ENCODE measurements at regions not wholly inside any gene's neighbourhood (a gene's known extent, or its start where the extent isn't known, plus 50 kb on each side); places are given as distances from the start of the nearest gene placed in this dataset.
A peak's percentile ranks its signal among the peaks of the same experiment; 100 is the strongest.
"Not testable (repeated sequence)": the region's sequence is repeated elsewhere in the genome, so short reads cannot be mapped to it uniquely, and the experiment has no call there.

DNA sequence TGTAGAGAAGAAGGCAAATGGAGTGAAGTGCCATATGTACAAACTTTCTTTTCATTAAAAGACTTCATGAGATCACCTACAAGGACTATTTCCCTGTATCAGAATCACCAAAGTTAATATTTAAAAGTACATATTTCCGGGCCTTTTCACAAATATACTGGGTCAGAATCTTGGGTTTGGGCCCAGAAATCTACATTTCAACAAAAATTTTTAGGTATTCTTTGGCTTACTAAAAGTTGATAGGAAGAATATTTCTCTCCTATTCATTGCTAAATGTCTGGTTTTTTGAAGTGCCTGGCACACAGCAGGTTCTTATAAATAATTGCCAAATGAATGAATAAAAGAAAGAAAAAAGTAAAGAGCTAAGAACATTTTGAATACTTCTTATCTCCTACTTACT lies 843.8 kb upstream of the ACVR2A start:
- DNase-seq (ENCODE audit: low read depth in 4 of 4, low spot score in 2 of 4), result no peak

DNA sequence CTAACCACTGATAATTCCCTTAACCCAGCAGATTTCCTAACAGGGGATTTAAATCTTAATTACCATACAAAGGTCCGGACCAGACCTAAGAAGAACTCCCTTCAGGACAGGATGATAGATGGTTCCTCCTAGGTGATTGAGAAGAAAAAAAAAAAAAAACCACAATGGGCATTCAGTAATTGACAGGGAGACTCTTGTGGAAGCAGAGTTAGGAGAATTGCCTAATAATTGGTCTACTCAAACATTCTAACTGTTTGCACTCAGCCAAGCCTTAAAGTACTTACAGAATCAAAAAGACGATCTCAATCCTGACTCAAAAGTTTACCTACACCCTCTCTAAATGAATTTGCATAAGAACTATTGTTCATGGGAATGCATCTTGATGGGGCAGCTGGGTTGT lies 844.7 kb upstream of the ACVR2A start:
- not testable (repeated sequence) for DNase-seq (ENCODE audit: low read depth in 4 of 4, low spot score in 2 of 4)

DNA sequence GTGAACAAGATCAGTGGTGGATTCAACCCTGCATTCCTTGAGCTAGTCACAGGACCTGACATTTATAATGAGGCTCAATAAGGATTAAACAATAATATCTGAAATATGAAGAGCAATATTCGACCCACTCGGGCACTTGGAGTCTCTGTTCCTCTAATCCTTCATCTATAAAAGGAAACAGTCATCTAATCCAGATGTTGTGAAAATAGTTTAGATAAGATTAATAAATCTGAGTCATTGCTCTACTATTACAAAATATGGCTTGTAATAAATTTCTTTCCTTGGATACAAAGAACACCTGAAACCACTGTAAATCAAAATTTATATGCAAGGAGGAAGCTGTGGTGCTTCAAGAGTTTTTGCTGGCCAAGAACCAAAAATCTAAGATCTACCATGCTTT lies 846.9 kb upstream of the ACVR2A start:
- no peak for DNase-seq (ENCODE audit: low read depth in 4 of 4, low spot score in 2 of 4)

DNA sequence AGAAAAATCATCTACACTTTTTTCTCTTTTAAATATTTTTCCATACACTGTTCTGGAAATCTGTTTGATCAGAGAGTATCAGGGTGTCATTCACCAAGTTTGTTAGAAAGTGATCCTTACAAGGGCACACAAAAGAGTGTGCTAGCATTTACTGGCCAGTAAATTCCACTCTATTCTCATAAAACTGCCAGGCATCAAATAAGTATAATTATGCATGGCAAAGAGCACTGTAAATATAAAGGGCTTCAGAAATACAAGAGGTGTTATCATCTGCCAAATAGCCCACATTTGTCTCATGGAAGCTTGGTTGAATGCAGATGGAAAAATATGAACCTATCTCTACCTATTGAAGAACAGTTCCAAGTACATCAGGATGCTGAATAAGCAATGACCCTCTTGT lies 847.3 kb upstream of the ACVR2A start:
- DNase-seq (ENCODE audit: low read depth in 4 of 4, low spot score in 2 of 4), result no peak

DNA sequence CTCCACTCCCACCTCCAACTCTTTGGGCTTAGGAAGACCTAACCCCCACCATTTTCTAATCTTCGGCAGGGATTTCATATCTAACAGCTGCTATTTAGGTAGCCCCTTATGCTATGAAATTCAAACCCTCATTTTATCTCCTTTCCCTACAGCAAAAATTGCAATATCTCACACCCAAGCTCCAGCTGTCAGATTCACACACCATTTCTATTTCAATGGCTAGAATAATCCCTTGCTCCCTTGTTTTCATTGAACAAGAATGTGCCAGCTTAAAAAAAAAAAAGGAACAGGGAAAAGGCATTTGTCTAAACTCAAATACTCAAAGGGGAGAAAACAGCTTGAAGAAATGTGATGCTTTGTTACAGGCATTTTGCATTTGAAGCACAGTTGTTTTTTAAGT lies 850.6 kb upstream of the ACVR2A start:
- no peak for DNase-seq (ENCODE audit: low read depth in 4 of 4, low spot score in 2 of 4)

DNA sequence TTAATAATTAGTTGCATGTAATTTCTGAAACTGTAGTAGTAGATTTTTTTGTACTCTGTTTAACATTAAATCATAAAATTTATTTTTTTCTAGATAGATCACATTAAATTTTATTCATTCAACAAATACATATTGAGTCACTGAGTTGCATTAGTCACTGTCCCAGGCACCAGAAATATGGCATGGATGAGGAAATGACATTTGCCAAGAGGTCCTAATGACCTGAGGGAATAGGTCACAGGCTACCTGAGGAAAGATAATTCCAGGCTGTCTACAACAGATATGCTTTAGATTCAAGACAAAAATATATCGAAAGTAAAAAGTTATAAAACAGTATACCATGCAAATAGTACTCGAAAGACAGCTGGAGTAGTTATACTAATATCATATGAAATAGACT lies 852.4 kb upstream of the ACVR2A start:
- DNase-seq (ENCODE audit: low read depth in 4 of 4, low spot score in 2 of 4), result no peak

DNA sequence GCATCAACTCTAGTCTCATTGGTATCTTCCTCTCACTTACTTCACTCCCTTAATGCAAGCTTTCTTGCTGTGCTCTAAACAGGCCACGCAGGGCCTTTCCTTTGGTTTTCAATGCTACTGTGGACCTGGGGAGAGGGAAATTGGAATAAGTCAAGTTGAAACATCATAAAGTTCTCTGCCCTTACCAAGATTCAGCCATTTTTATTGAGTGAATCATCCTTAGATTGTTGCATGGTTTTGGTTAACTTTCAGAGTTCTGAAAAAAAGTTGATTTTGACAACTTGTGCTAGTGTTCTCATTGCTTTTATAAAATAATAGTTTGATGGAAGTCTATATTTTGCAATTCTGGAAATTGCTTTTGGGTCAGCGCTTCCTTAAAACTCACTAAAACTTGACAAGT lies 852.8 kb upstream of the ACVR2A start:
- no peak for DNase-seq (ENCODE audit: low read depth in 4 of 4, low spot score in 2 of 4)

DNA sequence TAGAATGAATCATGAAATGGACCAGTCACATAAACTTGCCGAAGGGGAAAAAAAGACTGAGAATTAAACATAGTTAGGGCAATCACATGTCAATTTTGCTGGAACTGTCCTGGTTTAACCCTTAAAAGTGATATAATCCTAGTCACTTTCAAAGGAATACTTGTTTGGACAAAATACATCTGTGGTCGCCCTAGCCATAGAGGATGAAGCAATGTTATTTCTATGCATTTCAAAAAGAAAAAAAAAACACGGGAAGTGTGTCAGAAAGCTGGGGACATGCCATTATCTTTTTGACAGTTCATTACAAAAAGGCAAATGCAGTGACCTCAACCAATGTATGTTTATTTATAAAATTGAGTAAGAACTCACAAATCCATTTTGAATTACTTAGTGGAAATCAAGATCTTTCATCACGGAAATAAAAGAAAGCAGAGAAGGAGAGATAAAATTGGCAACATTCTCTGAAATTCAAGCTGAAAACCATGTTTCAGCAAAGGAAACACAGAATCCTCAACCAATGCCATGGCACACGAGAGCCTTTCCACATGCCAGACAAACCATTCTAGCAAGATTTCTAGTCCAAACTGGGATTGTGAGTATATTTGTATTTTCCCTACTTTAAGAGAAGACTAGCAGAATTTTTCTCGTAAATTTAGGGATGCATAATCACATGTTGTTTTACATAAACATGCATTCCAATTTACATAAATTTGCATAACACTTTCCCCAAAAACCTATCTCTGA lies 854.3 kb upstream of the ACVR2A start:
- no peak for DNase-seq (ENCODE audit: low read depth in 4 of 4, low spot score in 2 of 4)

DNA sequence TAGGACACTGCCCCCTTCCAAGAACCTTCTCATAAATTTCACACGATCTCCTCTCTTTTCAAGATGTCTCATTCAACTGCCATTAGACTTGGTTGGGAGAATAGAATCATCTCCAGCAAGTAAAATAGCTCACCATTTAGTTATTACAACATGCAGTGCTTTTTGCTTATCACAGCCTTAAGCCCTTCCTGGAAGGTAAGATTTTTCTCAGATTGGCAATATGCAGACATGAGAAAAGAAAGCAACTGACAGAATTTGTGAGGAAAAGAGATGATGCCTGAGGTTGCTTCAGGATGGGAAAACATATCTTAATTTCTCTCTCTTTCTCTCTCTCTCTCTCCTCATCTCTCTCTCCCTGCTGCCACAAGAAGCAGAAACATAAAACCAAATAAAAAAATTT lies 855.1 kb upstream of the ACVR2A start:
- no peak for DNase-seq (ENCODE audit: low read depth in 4 of 4, low spot score in 2 of 4)

DNA sequence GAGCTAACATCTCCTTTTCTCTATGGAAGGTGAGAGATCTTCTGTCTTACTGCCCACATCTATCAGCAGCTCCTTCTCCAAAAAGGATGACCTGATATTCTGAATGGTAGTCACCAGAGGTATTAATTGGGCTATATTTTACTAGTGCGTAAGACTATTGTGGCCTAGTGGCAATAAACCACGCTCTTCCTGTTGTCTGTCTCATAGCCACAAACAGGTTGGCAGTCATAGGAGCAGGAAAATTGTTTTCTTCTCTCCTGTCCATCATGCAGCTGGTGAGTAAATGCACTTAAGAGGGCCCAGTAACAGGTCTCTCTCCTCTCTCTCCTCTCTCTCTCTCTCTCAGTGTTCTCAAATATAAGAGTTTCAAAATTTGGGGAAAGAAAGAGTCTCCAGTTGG lies 856.8 kb upstream of the ACVR2A start:
- DNase-seq (ENCODE audit: low read depth in 4 of 4, low spot score in 2 of 4), result no peak

DNA sequence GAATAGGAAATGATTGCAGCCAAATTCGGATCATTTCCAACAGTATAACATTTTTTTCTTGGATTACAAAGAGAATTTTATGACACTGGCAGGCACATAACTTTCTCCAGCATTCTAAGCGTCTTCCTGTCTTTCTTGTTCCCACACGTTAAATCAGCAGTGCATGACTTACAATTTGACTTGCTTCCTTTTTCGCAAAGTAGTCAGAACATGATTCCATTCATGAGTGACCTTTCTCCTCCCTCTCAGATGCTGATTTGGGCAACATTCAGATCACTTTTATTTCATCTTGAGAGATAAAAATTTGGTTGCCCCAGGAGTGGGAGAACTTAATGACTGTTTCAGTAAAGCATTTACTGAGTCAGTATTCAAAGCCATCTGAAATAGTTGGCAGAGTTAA lies 858.7 kb upstream of the ACVR2A start:
- peak in 3 of 4 donors; percentile 11 to 29 (median 19) for DNase-seq (ENCODE audit: low read depth in 4 of 4, low spot score in 2 of 4)

DNA sequence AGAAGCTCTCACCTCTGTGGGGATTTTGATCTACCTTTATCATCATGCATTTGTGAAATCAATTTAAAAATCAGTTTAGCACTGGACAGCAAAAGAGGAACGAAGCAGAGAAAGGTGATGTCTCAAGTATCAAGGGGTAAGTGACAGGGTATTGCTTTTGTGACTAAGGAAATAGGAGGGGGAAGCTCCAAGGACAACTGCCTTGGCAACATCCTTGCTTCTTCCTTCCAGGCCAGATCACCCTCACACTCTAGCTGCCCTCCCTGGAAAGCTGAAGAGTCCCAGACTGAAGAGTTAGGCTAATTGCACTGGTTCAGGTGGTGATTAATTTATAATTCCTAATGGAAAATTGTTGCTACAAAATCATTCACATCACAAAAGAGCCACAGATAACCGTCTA lies 859.1 kb upstream of the ACVR2A start:
- peak in 2 of 4 donors; percentile 5 to 15 for DNase-seq (ENCODE audit: low read depth in 4 of 4, low spot score in 2 of 4)

DNA sequence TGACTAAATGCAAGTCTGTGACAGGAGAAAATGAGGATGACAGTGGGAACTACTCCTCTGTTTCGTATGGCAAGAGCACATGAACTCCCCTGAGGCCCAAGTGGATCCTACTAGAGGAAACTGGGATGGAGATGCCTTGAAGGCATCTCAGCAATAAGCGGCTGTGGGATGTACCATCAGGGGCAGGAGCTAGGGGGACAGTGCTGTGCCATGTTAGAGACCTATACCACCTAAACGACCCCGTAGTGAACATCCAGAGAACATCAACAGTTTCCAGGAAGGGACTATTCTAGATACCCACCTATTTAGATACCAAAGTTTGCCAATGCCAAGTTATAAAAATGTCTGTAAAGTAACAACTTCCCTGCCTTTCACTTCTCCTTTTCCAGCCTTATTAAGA lies 860.8 kb upstream of the ACVR2A start:
- no peak for DNase-seq (ENCODE audit: low read depth in 4 of 4, low spot score in 2 of 4)

DNA sequence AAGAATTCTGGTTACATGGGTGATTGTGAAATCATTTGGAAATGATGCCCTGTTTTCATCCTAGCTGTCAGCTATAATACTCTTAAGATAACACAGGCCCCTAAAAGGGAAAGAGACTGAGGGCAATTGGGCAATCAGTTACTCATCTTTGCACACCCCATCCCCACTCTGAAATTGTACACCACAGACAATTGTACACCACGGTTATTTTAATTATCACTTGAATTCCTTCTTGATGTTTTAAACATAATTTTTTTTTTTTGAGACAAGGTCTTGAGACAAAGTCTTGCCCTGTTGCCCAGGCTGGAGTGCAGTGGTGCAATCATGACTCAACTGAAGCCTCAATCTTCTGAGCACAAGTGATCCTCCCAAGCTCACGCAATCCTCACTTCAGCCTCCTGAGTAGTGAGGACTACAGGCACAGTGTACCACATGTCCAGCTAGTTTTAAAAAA lies 862.4 kb upstream of the ACVR2A start:
- DNase-seq (ENCODE audit: low read depth in 4 of 4, low spot score in 2 of 4), result no peak

DNA sequence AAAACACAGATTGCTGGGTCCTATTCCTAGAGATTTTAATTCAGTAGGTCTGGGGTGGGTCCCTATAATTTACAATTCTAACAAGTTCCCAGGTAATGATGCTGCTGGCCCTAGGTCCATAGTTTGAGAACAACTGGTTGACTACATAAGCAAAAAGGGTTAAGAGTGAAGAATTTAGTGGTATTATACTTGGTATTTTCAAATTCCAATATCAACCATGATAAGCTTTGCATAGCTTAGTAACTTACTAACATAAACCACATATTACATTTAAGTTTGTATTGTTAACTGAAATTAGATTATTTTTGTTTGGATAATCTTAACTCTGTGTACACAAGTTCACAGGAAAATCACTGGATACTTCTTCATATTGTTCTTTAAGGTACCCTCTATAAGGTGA lies 862.9 kb upstream of the ACVR2A start:
- DNase-seq (ENCODE audit: low read depth in 4 of 4, low spot score in 2 of 4), result no peak

DNA sequence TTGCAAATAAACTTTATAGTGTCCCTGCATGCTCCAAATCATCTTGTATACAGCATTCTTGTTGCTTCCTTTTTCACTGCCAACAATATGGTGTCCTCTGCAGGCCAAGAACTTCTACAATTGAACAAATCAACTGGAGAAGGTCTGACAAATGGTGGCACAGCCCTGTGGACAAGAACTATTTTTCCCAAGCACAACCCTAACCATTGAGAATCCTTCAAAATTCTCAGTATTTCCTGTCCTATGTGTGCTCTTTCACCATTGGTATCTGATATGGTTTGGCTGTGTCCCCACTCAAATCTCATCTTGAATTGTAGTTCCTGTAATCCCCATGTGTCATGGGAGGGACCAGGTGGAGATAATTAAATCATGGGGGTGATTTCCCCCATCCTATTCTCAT lies 865.1 kb upstream of the ACVR2A start:
- no peak for DNase-seq (ENCODE audit: low read depth in 4 of 4, low spot score in 2 of 4)

DNA sequence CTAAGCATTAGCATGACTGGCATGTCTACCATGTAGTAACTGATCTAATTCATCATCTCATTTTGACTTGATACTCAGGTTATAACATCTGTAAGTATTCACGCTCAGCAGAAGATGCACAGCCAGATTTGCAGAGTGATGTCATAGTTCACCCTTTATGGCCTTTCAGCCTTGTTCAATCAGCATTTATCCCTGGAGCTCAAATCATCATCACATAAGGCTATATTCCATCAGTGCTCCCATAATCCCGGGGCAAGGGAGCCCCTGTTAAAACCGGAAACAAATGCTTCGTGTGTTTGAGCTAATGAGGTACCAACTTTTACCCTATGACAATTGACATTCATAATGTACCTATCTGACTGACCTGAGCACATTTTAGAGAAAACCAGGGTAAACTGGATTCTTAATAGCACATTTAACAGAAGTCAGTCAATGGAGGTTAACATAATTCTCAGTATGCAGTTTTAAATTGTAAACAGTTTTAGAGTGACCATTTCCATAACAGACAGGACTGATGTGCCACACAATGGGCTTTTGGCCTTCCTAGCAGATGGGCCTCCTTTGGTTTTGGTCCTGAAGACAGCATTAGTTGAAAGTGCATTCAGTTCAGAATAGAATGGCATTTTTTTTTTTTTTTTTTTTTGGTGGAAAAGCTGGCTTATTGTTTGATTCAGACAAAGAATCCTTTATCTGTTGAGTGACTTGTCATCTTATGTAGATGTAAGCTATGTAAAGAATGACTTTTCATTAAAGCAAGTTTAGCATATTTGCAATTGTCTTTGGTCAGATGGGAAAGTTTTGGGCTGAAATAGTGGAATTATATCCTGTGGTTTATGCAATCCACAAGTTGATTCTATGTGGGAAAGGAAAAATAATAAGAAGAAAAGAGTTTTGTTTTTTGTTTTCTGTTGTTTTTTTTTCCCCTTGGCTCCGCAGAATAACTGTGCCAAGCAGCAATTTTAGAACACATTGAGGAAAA lies 866.0 kb upstream of the ACVR2A start:
- no peak for DNase-seq (ENCODE audit: low read depth in 4 of 4, low spot score in 2 of 4)

DNA sequence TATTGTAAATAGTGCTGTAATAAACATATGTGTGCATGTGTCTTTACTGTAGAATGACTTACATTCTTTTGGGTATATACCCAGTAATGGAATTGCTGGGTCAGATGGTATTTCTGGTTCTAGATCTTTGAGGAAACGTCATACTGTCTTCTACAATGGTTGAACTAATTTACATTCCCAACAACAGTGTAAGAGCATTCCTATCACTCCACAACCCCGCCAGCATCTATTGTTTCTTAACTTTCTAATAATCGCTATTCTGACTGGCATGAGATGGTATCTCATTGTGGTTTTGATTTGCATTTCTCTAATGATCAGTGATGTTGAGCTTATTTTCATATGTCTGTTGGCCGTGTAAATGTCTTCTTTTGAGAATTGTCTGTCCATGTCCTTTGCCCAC lies 873.8 kb upstream of the ACVR2A start:
- DNase-seq (ENCODE audit: low read depth in 4 of 4, low spot score in 2 of 4), result not testable (repeated sequence)

DNA sequence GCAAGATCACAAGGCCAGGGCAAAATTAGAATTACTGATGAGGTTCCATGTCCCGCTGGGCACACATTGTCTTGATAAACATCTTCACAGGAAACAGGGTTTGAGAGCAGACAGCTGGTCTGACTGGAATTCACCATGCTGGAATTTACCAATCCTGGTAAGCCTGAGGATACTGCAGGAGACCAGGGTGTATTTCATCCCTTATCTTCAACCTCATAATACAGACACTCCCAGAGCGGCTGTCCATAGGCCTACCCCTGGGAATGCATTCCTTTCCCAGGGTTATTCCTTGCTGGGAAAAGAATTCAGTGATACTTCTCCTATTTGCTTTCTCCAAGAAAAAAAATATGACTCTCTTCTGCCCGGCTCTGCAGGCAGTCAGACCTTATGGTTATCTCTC lies 875.1 kb upstream of the ACVR2A start:
- not testable (repeated sequence) for DNase-seq (ENCODE audit: low read depth in 4 of 4, low spot score in 2 of 4)

DNA sequence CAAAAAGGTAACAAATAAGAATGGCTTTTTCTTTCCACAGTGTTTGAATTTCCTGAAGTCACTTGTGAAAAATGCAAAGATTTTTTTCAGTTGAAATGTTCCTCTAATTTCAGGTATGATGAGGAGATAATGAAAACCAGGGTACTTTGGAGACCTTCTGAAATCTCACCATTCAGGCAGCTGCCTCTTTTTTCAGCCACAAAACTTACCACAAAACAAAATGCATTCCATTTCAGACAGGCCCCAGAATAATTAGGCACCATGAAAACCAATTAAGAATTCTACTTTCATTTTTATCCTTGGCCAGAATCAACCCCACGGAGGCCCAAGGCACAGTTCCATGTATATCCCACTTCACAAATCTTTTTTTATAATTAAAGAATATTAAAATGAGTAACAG lies 880.3 kb upstream of the ACVR2A start:
- DNase-seq (ENCODE audit: low read depth in 4 of 4, low spot score in 2 of 4), result no peak

DNA sequence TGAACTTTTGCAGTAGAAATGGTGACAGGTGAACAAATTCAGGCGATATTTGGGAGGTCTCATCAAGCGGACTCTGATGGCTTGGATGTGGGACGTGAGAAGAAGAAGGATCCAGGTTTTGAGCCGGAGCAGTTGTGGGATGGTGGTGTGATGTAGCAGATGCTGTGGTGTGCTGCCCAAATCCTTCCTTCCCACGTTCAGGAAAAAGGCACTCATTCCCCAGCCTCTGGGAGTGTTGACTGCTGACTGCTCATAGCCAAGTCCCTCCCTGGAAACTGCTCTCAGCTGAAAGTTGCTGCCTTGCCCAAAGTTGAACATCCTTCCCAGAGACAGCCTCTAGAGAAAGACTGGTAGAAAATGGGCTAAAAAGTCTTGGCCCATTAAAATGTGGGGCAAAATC lies 890.3 kb upstream of the ACVR2A start:
- DNase-seq (ENCODE audit: low read depth in 4 of 4, low spot score in 2 of 4), result no peak

DNA sequence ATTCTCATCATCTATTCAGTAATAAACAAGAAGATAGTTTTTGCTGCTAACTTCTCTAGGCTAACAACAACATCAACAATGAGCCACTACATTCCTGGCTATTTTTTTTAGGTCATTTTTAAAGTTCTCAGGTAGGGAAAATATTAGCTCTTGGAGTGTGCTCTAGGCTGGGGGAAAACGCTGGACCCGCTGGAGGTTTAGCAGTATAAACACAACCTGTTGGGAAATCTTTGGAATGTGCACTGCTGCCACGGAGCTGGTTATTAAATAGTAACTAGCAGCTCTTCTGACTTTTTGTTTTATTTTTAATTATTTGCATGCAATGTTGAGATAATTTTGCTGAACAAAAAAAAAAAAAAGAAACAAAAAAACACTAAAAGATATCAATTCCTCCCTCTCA lies 892.1 kb upstream of the ACVR2A start:
- no peak for DNase-seq (ENCODE audit: low read depth in 4 of 4, low spot score in 2 of 4)

Measured in left renal cortex interstitium (tissue), 4 donors.